ENCODE measurements at regions not wholly inside any gene's neighbourhood (a gene's known extent, or its start where the extent isn't known, plus 50 kb on each side); places are given as distances from the start of the nearest gene placed in this dataset.

DNA sequence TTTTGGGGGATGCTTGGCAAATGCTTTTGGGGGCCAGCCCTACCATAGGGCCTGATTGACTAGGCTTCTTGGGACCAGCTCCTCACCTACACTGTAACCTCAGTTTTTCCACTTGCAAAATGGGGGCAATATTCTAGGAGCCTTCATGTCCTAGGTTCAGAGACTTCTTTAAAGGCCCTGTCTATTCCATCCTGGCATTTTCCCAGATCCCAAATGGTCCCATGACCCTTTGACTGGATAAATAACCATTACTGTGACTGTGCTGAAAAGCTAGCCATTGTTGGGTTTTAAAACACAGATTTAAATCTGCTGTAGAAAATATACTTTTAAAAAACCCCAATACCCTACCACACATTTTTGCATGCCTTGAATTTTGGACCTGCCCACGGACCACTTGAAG is 149.8 kb downstream of the EFNB1 start:
- TF ChIP-seq, protein P1, sequence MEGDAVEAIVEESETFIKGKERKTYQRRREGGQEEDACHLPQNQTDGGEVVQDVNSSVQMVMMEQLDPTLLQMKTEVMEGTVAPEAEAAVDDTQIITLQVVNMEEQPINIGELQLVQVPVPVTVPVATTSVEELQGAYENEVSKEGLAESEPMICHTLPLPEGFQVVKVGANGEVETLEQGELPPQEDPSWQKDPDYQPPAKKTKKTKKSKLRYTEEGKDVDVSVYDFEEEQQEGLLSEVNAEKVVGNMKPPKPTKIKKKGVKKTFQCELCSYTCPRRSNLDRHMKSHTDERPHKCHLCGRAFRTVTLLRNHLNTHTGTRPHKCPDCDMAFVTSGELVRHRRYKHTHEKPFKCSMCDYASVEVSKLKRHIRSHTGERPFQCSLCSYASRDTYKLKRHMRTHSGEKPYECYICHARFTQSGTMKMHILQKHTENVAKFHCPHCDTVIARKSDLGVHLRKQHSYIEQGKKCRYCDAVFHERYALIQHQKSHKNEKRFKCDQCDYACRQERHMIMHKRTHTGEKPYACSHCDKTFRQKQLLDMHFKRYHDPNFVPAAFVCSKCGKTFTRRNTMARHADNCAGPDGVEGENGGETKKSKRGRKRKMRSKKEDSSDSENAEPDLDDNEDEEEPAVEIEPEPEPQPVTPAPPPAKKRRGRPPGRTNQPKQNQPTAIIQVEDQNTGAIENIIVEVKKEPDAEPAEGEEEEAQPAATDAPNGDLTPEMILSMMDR (IDR thresholded peaks at IDR 0.05) = no peak
- TF ChIP-seq POLR2AphosphoS5 (IDR thresholded peaks at IDR 0.05) = no peak

All from stomach (tissue), 4 donors.